M059J (cell line): ENCODE measurements at regions not wholly inside any gene's neighbourhood (a gene's known extent, or its start where the extent isn't known, plus 50 kb on each side); places are given as distances from the start of the nearest gene placed in this dataset.
"Not testable (repeated sequence)": the region's sequence is repeated elsewhere in the genome, so short reads cannot be mapped to it uniquely, and the experiment has no call there.

ENCODE experiments used
- DNase-seq: peaks from one replicate; pipeline ENCODE4 v3.0.0-alpha.2; 2012; ENCODE audit warnings: low read depth

- no peak for DNase-seq
Measured at GRCh38 chr22:48822278-48823233, 1005.1 kb downstream of the BRD1 start.

- DNase-seq: no peak
Measured at GRCh38 chr22:48821727-48822126, 1005.9 kb downstream of the BRD1 start.

DNA sequence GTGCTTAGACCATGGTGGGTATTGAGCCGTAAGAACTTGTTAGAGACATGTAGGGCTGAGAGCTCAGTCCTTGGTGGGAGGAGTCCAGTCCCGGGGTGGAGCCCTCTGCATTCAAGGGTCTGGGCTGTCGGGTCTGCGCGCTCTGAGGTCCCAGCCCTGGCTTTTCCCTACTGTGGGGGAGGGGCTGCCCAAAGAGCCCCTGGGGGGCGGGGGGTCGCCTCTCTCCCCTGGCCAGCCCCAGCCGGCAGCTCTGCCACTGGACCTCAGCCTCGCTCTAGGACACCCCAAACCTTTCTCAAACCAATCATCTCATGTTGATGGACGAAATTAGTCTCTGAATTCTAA lies 1006.4 kb downstream of the BRD1 start:
- no peak for DNase-seq

- no peak for DNase-seq
Measured at GRCh38 chr22:48820481-48821345, 1007.0 kb downstream of the BRD1 start.

- DNase-seq: no peak
Measured at GRCh38 chr22:48819961-48820360, 1007.7 kb downstream of the BRD1 start.

DNA sequence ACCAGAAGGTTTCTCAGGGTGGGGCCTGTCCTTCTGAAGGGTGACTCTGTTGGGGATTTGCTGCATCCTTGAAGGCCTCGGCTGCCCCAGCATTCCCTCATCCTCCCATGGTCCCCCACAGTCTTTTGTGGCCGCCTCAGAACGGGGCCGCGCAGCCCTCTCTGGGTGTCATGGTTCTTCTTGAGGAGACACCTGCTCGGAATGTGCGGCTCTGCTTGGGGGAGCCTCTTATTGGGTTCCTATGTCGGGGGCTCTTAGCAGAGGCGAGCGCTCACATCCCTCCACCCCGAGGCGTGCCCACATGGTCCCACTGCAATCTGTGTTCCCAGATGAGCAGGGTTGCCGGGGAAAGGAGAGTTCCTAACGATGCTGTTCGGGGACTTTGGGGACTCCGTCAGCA lies 1008.4 kb downstream of the BRD1 start:
- DNase-seq: no peak

DNA sequence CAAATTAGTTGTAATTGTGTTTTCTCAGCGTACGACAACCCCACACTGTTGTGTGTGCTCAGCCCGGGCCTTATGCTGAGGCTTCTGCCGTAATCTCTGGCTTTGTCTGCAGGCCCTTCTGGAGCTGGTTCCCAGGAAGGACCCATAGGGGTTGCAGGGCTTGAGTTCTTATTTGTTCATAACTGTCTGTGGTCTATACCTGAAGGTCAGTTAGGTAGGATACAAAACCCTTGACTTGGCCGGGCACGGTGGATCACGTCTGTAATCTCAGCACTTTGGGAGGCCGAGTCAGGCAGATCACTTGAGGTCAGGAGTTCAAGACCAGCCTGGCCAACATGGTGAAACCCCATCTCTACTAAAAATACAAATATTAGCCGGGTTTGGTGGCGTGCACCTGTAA lies 1010.2 kb downstream of the BRD1 start:
- DNase-seq: not testable (repeated sequence)

- DNase-seq: no peak
Measured at GRCh38 chr22:48811885-48812284, 1015.8 kb downstream of the BRD1 start.

- DNase-seq: no peak
Measured at GRCh38 chr22:48808038-48808960, 1019.4 kb downstream of the BRD1 start.

DNA sequence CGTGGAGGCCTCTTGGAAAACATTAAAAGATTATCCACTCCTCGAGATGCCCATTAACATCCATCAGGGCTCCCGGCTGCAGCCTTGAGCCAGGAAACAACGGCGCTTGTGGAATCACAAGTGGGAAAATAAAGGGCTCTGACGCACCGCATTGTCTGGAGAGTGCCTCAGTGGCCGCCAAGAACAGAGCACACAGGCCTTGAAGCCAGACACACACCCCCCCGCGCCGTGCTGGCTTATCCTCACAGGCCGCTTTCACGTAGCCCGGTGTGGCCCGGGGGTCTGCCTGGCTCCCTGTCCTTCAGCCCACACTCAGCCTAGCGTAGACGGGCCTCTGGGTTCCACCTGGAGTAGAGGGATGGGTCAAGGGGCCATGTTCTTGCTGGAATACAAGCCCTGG lies 1020.5 kb downstream of the BRD1 start:
- no peak for DNase-seq

DNA sequence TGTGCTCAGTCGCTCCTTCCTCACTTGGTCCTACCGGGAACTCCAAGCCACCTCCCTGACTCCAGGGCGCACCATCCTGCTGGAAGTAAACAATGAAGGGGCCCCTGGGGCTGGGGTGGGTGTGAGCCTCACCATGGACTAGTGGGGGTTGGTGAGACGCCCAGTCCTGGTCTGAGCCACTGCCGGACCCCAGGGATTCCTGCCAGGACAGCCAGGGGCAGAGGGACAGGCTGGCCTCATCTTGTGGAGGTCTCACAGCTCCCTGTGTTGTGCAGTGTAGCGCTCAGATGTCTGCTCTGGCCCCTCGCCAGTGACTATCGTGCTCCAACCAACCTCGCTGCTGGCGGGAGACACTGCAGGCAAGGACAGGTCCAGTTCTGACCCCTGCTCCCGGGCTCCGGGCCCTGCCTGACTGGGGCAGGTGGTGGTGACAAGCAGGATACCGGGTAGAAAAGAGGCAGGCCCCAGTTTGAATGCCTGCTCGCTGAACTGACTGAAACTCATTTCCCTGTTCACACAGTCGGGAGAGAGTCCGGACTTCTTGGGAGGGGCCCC lies 1021.4 kb downstream of the BRD1 start:
- no peak for DNase-seq

DNA sequence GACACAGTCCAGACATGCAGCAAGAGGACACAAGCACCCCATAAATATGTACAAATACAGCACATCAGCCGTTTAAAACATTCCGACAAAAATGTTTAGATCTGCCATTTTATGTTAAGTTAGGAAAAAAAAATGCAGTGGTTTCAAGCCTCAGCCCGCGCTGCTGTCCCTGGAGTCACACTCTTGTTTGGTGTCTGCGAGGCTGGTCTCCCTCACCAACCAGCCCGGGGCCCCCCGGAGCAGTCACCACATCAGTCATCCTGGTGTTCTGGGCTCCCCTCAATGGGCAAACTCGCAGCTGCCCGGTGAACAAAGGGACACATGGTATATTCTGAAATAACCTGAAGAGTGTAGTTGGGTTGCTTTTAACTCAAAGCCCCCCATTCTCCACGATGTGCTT lies 1022.2 kb downstream of the BRD1 start:
- no peak for DNase-seq

- no peak for DNase-seq
Measured at GRCh38 chr22:48804811-48805301, 1022.8 kb downstream of the BRD1 start.

DNA sequence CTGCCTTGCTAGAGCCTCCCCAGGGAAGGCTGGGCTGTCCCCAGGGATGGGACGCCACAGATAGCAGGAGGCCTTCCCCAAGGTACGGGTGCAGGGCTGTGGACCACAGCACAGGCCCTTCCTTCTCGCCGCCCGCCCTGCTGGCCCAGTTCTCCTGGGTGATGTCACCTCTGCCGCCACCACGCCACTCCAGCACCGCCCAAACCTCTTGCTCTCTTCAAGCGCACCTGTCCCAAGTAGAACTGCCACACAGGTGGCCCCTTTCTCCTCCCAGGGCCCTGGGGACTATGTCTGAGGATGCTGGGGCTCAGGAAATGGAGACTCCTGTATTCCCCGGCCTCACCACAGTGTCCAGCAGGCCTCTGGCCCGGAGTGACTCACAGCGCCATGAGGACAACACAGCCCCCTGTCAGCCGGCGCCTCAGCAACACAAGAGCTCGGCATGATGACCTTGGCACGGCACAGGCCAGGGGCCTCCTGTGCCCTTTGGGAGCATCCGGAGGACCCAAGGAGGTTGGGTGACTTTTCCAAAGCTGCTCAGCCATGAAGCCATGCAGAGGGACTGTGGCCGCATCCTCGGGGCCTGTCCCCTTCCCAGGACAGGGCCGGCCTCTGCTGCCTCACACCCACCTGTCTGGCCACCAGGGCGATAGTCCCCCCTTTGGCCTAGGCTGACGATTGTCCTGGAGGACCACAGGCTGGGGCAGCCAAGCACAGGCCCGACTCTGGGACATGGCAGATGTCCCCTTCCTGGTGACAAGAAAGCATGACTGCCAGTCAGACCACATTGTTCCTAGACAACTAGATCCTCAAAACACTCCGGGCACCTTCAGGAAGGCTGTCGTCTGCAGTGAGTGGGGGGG lies 1023.5 kb downstream of the BRD1 start:
- DNase-seq: peak; percentile 3

DNA sequence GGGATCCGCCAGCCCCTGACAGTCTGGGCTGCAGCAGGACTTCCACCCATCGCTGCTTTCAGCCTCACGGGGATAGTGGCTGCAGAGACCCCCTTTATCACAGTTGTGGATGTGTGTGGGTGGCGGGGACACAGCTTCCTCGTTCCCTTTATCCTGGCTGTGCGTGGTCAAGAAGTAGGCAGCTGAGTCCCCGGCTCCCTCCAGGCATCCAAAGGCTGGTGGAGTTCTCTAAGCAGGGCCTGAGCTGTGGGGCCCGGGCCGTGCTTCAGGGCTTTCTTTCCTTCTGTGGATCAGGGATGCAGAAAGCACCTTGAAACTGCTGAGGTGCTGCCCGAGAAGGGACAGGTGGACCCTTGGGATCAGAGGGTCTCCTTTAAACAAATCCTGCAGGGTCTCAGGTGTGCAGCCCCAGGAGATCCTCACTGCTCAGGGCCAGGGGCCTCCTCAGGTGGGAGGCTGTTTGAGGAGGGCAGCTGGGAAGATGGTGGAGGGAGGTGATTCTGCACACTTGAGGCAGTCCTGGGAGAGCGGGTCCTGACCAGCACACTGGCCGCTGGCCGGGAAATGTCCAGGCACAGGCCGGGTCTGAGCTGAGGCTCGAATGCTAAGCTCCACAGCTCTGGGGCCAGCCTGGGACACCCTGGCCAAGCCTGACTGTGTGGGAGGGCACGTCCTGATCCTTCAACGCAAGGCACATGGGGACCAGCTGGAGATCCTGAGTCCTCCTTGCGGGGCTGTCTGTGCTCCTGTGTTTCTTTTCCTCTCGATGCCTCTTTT lies 1024.3 kb downstream of the BRD1 start:
- no peak for DNase-seq

GRCh38 chr22:48802576-48802975 lies 1025.1 kb downstream of the BRD1 start:
- DNase-seq: no peak

- DNase-seq: no peak
Measured at GRCh38 chr22:48800886-48801607, 1026.6 kb downstream of the BRD1 start.

GRCh38 chr22:48800036-48800885 lies 1027.4 kb downstream of the BRD1 start:
- DNase-seq: no peak
